CD14-positive monocyte (primary cell): ENCODE measurements at regions not wholly inside any gene's neighbourhood (a gene's known extent, or its start where the extent isn't known, plus 50 kb on each side); places are given as distances from the start of the nearest gene placed in this dataset.
A peak's percentile ranks its signal among the peaks of the same experiment; 100 is the strongest.

Experiments
- DNase-seq, 3 donors: peaks; one replicate each; pipeline ENCODE4 v3.0.0-alpha.2; 2011 to 2022
- H2AFZ ChIP-seq: 2 replicates; pipeline ENCODE4 v1.6.0; 2012; ENCODE audit warnings: mild to moderate bottlenecking, low read depth, low read length, inconsistent platforms; ENCODE audit not compliant: insufficient read depth, poor library complexity, severe bottlenecking
- H3K27ac ChIP-seq, 2 donors: 1 replicate in 1 of 2; 2 replicates in 1 of 2; pipeline ENCODE4 v1.5.1; 2012 to 2013; ENCODE audit warnings: low read length in 2 of 2, control low read depth in 1 of 2, inconsistent platforms in 1 of 2, low read depth in 1 of 2, mild to moderate bottlenecking in 1 of 2
- H3K27me3 ChIP-seq, 2 donors: one replicate each; pipeline versions ENCODE4 v1.6.0 to v1.6.1; 2011 to 2013; ENCODE audit warnings: low read length in 2 of 2; ENCODE audit not compliant: control insufficient read depth in 2 of 2, insufficient read depth in 2 of 2
- H3K36me3 ChIP-seq, 2 donors: replicated peaks in 1 of 2; 1 replicate in 1 of 2; 2 replicates in 1 of 2; pipeline versions ENCODE4 v1.5.1 to v1.6.1; 2012 to 2013; ENCODE audit warnings: low read length in 2 of 2, control low read depth in 1 of 2, inconsistent platforms in 1 of 2, mild to moderate bottlenecking in 1 of 2; ENCODE audit not compliant: insufficient read depth in 2 of 2, control insufficient read depth in 1 of 2
- H3K4me1 ChIP-seq, 2 donors: 1 replicate in 1 of 2; 2 replicates in 1 of 2; pipeline versions ENCODE4 v1.5.1 to v1.6.1; 2012 to 2013; ENCODE audit warnings: low read length in 2 of 2, control low read depth in 1 of 2, inconsistent platforms in 1 of 2, mild to moderate bottlenecking in 1 of 2, moderate library complexity in 1 of 2; ENCODE audit not compliant: insufficient read depth in 2 of 2, control insufficient read depth in 1 of 2
- H3K4me2 ChIP-seq: replicated peaks from 2 replicates; pipeline ENCODE3; 2012; ENCODE audit warnings: low read length, moderate library complexity, mild to moderate bottlenecking; ENCODE audit not compliant: poor library complexity, severe bottlenecking; ENCODE audit errors: extremely low read depth
- H3K4me3 ChIP-seq, 3 experiments: fragments of 200-600 bp in 1 of 3; sonication (generic) in 1 of 3; replicated peaks in 1 of 3; 1 replicate in 2 of 3; 2 replicates in 1 of 3; pipeline ENCODE4 v1.5.1; 2011 to 2013; ENCODE audit warnings: low read length in 3 of 3, mild to moderate bottlenecking in 3 of 3, control low read depth in 2 of 3, low read depth in 2 of 3, inconsistent platforms in 1 of 3, moderate library complexity in 1 of 3
- H3K79me2 ChIP-seq: 2 replicates; pipeline ENCODE4 v1.6.0; 2012; ENCODE audit warnings: mild to moderate bottlenecking, control low read depth, inconsistent platforms, low read length, moderate library complexity; ENCODE audit not compliant: insufficient read depth
- H3K9ac ChIP-seq: 2 replicates; pipeline ENCODE4 v1.6.0; 2017; ENCODE audit warnings: low read length, mild to moderate bottlenecking; ENCODE audit not compliant: insufficient read depth, poor library complexity, severe bottlenecking
- H3K9me3 ChIP-seq, 2 donors: replicated peaks in 1 of 2; 1 replicate in 1 of 2; 2 replicates in 1 of 2; pipeline versions ENCODE4 v1.5.1 to v1.6.1; 2012 to 2013; ENCODE audit warnings: low read length in 2 of 2, control low read depth in 1 of 2; ENCODE audit not compliant: control insufficient read depth in 1 of 2, insufficient read depth in 1 of 2
- H4K20me1 ChIP-seq: 2 replicates; pipeline ENCODE4 v1.6.0; 2012; ENCODE audit warnings: mild to moderate bottlenecking, low read length, control low read depth, moderate library complexity; ENCODE audit not compliant: insufficient read depth
- H3K27ac Mint-ChIP-seq, 7 donors: one replicate each; pipeline ENCODE4 v1.8.0; 2020; ENCODE audit warnings: mild to moderate bottlenecking in 7 of 7, mixed read lengths in 7 of 7, moderate library complexity in 6 of 7, inconsistent platforms in 2 of 7
- H3K27me3 Mint-ChIP-seq, 3 donors: one replicate each; pipeline ENCODE4 v1.8.0; 2021 to 2022; ENCODE audit warnings: low read depth in 3 of 3, mild to moderate bottlenecking in 3 of 3, mixed read lengths in 3 of 3, moderate library complexity in 3 of 3, inconsistent platforms in 1 of 3
- H3K36me3 Mint-ChIP-seq, 2 donors: one replicate each; pipeline ENCODE4 v1.8.0; 2020; ENCODE audit warnings: mixed read lengths in 2 of 2, inconsistent platforms in 1 of 2, mild to moderate bottlenecking in 1 of 2
- H3K4me1 Mint-ChIP-seq: one replicate; pipeline ENCODE4 v1.8.0; 2020; ENCODE audit warnings: mild to moderate bottlenecking, mixed read lengths
- H3K4me3 Mint-ChIP-seq, 2 donors: one replicate each; pipeline ENCODE4 v1.8.0; 2020; ENCODE audit warnings: mild to moderate bottlenecking in 2 of 2, mixed read lengths in 2 of 2, moderate library complexity in 1 of 2
- H3K9me3 Mint-ChIP-seq, 7 donors: one replicate each; pipeline ENCODE4 v1.8.0; 2020 to 2022; ENCODE audit warnings: mixed read lengths in 7 of 7, mild to moderate bottlenecking in 6 of 7, moderate library complexity in 6 of 7, inconsistent platforms in 2 of 7
- CTCF ChIP-seq: fragments of 200-600 bp; IDR thresholded peaks from one replicate; pipeline ENCODE4 v1.8.0; 2022; ENCODE audit warnings: antibody characterized with exemption, mild to moderate bottlenecking
- WGBS: methylation state at CpG from one replicate; pipeline ENCODE4 v1.1.5; 2013; ENCODE audit warnings: missing lambda C conversion rate; ENCODE audit not compliant: insufficient coverage; 5-methylcytosine and 5-hydroxymethylcytosine counted together
- intact Hi-C, 2 donors: fragments of 100-400 bp; cut with micrococcal nuclease; formaldehyde crosslinking; loops; one replicate each; pipeline versions ENCODE4 v1.15.0 to v1.15.1; 2023

- H3K27ac Mint-ChIP-seq, result no peak overlapping the region
- H3K27me3 Mint-ChIP-seq, result peaks cover 0 to 2% (median 1%) of the 10 kb centered on the region in 3 donors
- no peaks in the 10 kb centered on the region for H3K36me3 ChIP-seq
- peaks cover 4% of the 10 kb centered on the region for H3K4me1 Mint-ChIP-seq
- no peak for DNase-seq
- no peak for TF ChIP-seq CTCF
- no peak overlapping the region for H3K9ac ChIP-seq
- H3K4me3 Mint-ChIP-seq, result no peak overlapping the region
- peak overlapping the region; percentile 3 for H2AFZ ChIP-seq
- intact Hi-C loops, result no loop called here
- no peaks in the 10 kb centered on the region for H3K27me3 ChIP-seq
- WGBS, result no CpG with 5 or more reads among the region's 2 CpGs
- no peaks in the 10 kb centered on the region for H3K79me2 ChIP-seq
- H3K27ac ChIP-seq, result no peak overlapping the region
- H4K20me1 ChIP-seq, result no peaks in the 10 kb centered on the region
- no peaks in the 10 kb centered on the region for H3K4me1 ChIP-seq
- H3K36me3 Mint-ChIP-seq, result no peaks in the 10 kb centered on the region
- no peak overlapping the region for H3K4me2 ChIP-seq
- peaks cover 0 to 5% (median 2%) of the 10 kb centered on the region in 7 donors for H3K9me3 Mint-ChIP-seq
- no peaks in the 10 kb centered on the region for H3K9me3 ChIP-seq
- H3K4me3 ChIP-seq, result no peak overlapping the region
These were observed 698.0 kb upstream of the MEF2C start for GRCh38 chr5:89580976-89581375.

- H3K36me3 ChIP-seq, result no peaks in the 10 kb centered on the region
- H4K20me1 ChIP-seq, result no peaks in the 10 kb centered on the region
- intact Hi-C loops, result no loop called here
- no peak for DNase-seq
- no peak overlapping the region for H3K27ac ChIP-seq
- no peaks in the 10 kb centered on the region for H3K9me3 ChIP-seq
- H3K4me1 ChIP-seq, result no peaks in the 10 kb centered on the region
- Mint-ChIP-seq H3K27me3 (peaks cover 0 to 1% (median 0%) of the 10 kb centered on the region in 3 donors), H3K9me3 (peaks cover 0 to 6% (median 0%) of the 10 kb centered on the region in 7 donors), H3K4me1 (no peaks in the 10 kb centered on the region), H3K36me3 (no peaks in the 10 kb centered on the region), H3K27ac (no peak overlapping the region), H3K4me3 (no peak overlapping the region)
- H3K27me3 ChIP-seq, result no peaks in the 10 kb centered on the region
- no peak for TF ChIP-seq CTCF
- H3K4me2 ChIP-seq, result no peak overlapping the region
- no peak overlapping the region for H3K9ac ChIP-seq
- H3K4me3 ChIP-seq, result no peak overlapping the region
- no peak overlapping the region for H2AFZ ChIP-seq
- no peaks in the 10 kb centered on the region for H3K79me2 ChIP-seq
These were observed 692.3 kb upstream of the MEF2C start for GRCh38 chr5:89575319-89575718.
